ENCODE measurements at regions not wholly inside any gene's neighbourhood (a gene's known extent, or its start where the extent isn't known, plus 50 kb on each side); places are given as distances from the start of the nearest gene placed in this dataset.
"Not testable (repeated sequence)": the region's sequence is repeated elsewhere in the genome, so short reads cannot be mapped to it uniquely, and the experiment has no call there.

- no peak for DNase-seq
Observed at GRCh38 chr9:81058782-81059181, 630.6 kb downstream of the TLE1 start.

- no peak for DNase-seq
Observed at GRCh38 chr9:81053298-81054025, 635.9 kb downstream of the TLE1 start.

- DNase-seq: no peak
Observed at GRCh38 chr9:81052846-81053245, 636.5 kb downstream of the TLE1 start.

- no peak for DNase-seq
Observed at GRCh38 chr9:81047280-81047679, 642.1 kb downstream of the TLE1 start.

GRCh38 chr9:81045658-81046057 lies 643.7 kb downstream of the TLE1 start:
- no peak for DNase-seq

- no peak for DNase-seq
Observed at GRCh38 chr9:81037889-81038288, 651.5 kb downstream of the TLE1 start.

- no peak for DNase-seq
Observed at GRCh38 chr9:81035601-81036000, 653.7 kb downstream of the TLE1 start.

GRCh38 chr9:81035171-81035570 lies 654.2 kb downstream of the TLE1 start:
- DNase-seq: no peak

- DNase-seq: no peak
Observed at GRCh38 chr9:81032831-81033230, 656.5 kb downstream of the TLE1 start.

GRCh38 chr9:81032030-81032572 lies 657.2 kb downstream of the TLE1 start:
- no peak for DNase-seq

- no peak for DNase-seq
Observed at GRCh38 chr9:81031422-81032029, 657.8 kb downstream of the TLE1 start.

GRCh38 chr9:81030027-81030426 lies 659.3 kb downstream of the TLE1 start:
- DNase-seq: no peak

GRCh38 chr9:81028504-81028903 lies 660.8 kb downstream of the TLE1 start:
- DNase-seq: no peak

- no peak for DNase-seq
Observed at GRCh38 chr9:81022177-81022576, 667.2 kb downstream of the TLE1 start.

GRCh38 chr9:81014945-81015344 lies 674.4 kb downstream of the TLE1 start:
- not testable (repeated sequence) for DNase-seq

GRCh38 chr9:81013191-81013590 lies 676.2 kb downstream of the TLE1 start:
- not testable (repeated sequence) for DNase-seq

- no peak for DNase-seq
Observed at GRCh38 chr9:81002906-81003305, 686.4 kb downstream of the TLE1 start.

GRCh38 chr9:81002242-81002641 lies 687.1 kb downstream of the TLE1 start:
- no peak for DNase-seq

- no peak for DNase-seq
Observed at GRCh38 chr9:80995759-80996158, 693.6 kb downstream of the TLE1 start.

- no peak for DNase-seq
Observed at GRCh38 chr9:80994892-80995291, 694.5 kb downstream of the TLE1 start.

GRCh38 chr9:80985595-80985994 lies 703.8 kb downstream of the TLE1 start:
- DNase-seq: not testable (repeated sequence)

GRCh38 chr9:80976403-80976802 lies 712.9 kb downstream of the TLE1 start:
- DNase-seq: no peak

GRCh38 chr9:80970377-80970776 lies 719.0 kb downstream of the TLE1 start:
- DNase-seq: not testable (repeated sequence)

- no peak for DNase-seq
Observed at GRCh38 chr9:80968611-80969010, 720.7 kb downstream of the TLE1 start.

- DNase-seq: no peak
Observed at GRCh38 chr9:80964914-80965313, 724.4 kb downstream of the TLE1 start.

All from NCI-H748 treated with DMSO at 0.1 percent for 48 hours (cell line).